Loucy (cell line): ENCODE measurements at regions not wholly inside any gene's neighbourhood (a gene's known extent, or its start where the extent isn't known, plus 50 kb on each side); places are given as distances from the start of the nearest gene placed in this dataset.

Experiments used
- H2AFZ ChIP-seq: fragments of 200-600 bp; sonication (generic); 2 replicates; pipeline ENCODE4 v1.6.0; 2016; ENCODE audit warnings: antibody characterized with exemption, mild to moderate bottlenecking, low read length, moderate library complexity
- H3F3A ChIP-seq: fragments of 200-600 bp; 2 replicates; pipeline ENCODE4 v1.6.0; 2016; ENCODE audit warnings: antibody characterized with exemption, low read depth, mild to moderate bottlenecking
- H3K27me3 ChIP-seq: fragments of 200-600 bp; sonication (generic); 2 replicates; pipeline ENCODE4 v1.6.1; 2014; ENCODE audit warnings: low read length, mild to moderate bottlenecking; ENCODE audit not compliant: insufficient read depth, poor library complexity, severe bottlenecking
- H3K36me3 ChIP-seq: fragments of 200-600 bp; sonication (generic); 2 replicates; pipeline ENCODE4 v1.6.1; 2016; ENCODE audit warnings: low read length; ENCODE audit not compliant: insufficient read depth
- H3K4me1 ChIP-seq: fragments of 200-600 bp; sonication (generic); 2 replicates; pipeline ENCODE4 v1.5.1; 2014; ENCODE audit warnings: low read length, mild to moderate bottlenecking; ENCODE audit not compliant: insufficient read depth, poor library complexity, severe bottlenecking
- H3K4me2 ChIP-seq: fragments of 200-600 bp; sonication (generic); 2 replicates; pipeline ENCODE4 v1.6.0; 2014; ENCODE audit warnings: antibody characterized with exemption, low read length, low read depth, mild to moderate bottlenecking; ENCODE audit not compliant: poor library complexity, severe bottlenecking
- H3K4me3 ChIP-seq: fragments of 200-600 bp; sonication (generic); 2 replicates; pipeline ENCODE4 v1.5.1; 2014; ENCODE audit warnings: low read length, mild to moderate bottlenecking, mixed read lengths; ENCODE audit not compliant: poor library complexity, severe bottlenecking
- H3K79me2 ChIP-seq: fragments of 200-600 bp; sonication (generic); 2 replicates; pipeline ENCODE4 v1.6.1; 2014; ENCODE audit warnings: low read length; ENCODE audit not compliant: insufficient read depth
- H3K9ac ChIP-seq: fragments of 200-600 bp; sonication (generic); 2 replicates; pipeline ENCODE4 v1.6.0; 2014; ENCODE audit warnings: mild to moderate bottlenecking, low read depth, low read length, moderate library complexity; ENCODE audit not compliant: poor library complexity, severe bottlenecking
- H3K9me2 ChIP-seq: fragments of 200-600 bp; sonication (generic); replicated peaks from 2 replicates; pipeline ENCODE4 v1.6.1; 2016; ENCODE audit warnings: low read depth, low read length, mixed read lengths
- H3K9me3 ChIP-seq: fragments of 200-600 bp; sonication (generic); 2 replicates; pipeline ENCODE4 v1.6.1; 2014; ENCODE audit warnings: mild to moderate bottlenecking, antibody characterized with exemption, low read length, low read depth; ENCODE audit not compliant: insufficient read depth
- H4K20me1 ChIP-seq: fragments of 200-600 bp; sonication (generic); 2 replicates; pipeline ENCODE4 v1.6.0; 2014; ENCODE audit warnings: antibody characterized with exemption, low read length, mild to moderate bottlenecking; ENCODE audit not compliant: insufficient read depth, poor library complexity, severe bottlenecking
- CTCF ChIP-seq: fragments of 200-600 bp; sonication (generic); conservative IDR thresholded peaks from 2 replicates; pipeline ENCODE4 v1.5.1; 2014; ENCODE audit warnings: mild to moderate bottlenecking, antibody characterized with exemption, low read length
- EZH2phosphoT487 ChIP-seq: fragments of 200-600 bp; IDR thresholded peaks from 2 replicates; pipeline ENCODE4 v1.6.1; 2018; ENCODE audit warnings: antibody characterized with exemption, mild to moderate bottlenecking, moderate library complexity, borderline replicate concordance

GRCh38 chr1:38580594-38580993 lies 279.0 kb downstream of the RRAGC start:
- no peak overlapping the region for H3K9ac ChIP-seq
- no peaks in the 10 kb centered on the region for H3K4me1 ChIP-seq
- no peaks in the 10 kb centered on the region for H4K20me1 ChIP-seq
- no peaks in the 10 kb centered on the region for H3K36me3 ChIP-seq
- H3K4me3 ChIP-seq, result no peak overlapping the region
- H3K9me3 ChIP-seq, result no peaks in the 10 kb centered on the region
- H3K27me3 ChIP-seq, result no peaks in the 10 kb centered on the region
- no peaks in the 10 kb centered on the region for H3K9me2 ChIP-seq
- H3K79me2 ChIP-seq, result no peaks in the 10 kb centered on the region
- no peak overlapping the region for H2AFZ ChIP-seq
- no peak for TF ChIP-seq EZH2phosphoT487
- TF ChIP-seq CTCF, result no peak
- H3F3A ChIP-seq, result no peaks in the 10 kb centered on the region
- no peak overlapping the region for H3K4me2 ChIP-seq

- no peaks in the 10 kb centered on the region for H3F3A ChIP-seq
- no peaks in the 10 kb centered on the region for H3K36me3 ChIP-seq
- H3K9ac ChIP-seq, result no peak overlapping the region
- no peak overlapping the region for H3K4me2 ChIP-seq
- no peaks in the 10 kb centered on the region for H3K9me3 ChIP-seq
- H3K4me3 ChIP-seq, result no peak overlapping the region
- no peak overlapping the region for H2AFZ ChIP-seq
- no peaks in the 10 kb centered on the region for H3K79me2 ChIP-seq
- TF ChIP-seq EZH2phosphoT487, result no peak
- TF ChIP-seq CTCF, result no peak
- no peaks in the 10 kb centered on the region for H3K9me2 ChIP-seq
- no peaks in the 10 kb centered on the region for H3K4me1 ChIP-seq
- H4K20me1 ChIP-seq, result no peaks in the 10 kb centered on the region
- no peaks in the 10 kb centered on the region for H3K27me3 ChIP-seq
Measured at GRCh38 chr1:38579056-38579455, 280.5 kb downstream of the RRAGC start.

- Histone ChIP-seq H3K79me2 (no peaks in the 10 kb centered on the region), H3K36me3 (no peaks in the 10 kb centered on the region), H2AFZ (no peak overlapping the region), H3K9me2 (no peaks in the 10 kb centered on the region), H3K4me1 (no peaks in the 10 kb centered on the region), H3K4me2 (no peak overlapping the region), H3K9ac (no peak overlapping the region), H3K9me3 (no peaks in the 10 kb centered on the region), H3F3A (no peaks in the 10 kb centered on the region), H3K4me3 (no peak overlapping the region), H3K27me3 (no peaks in the 10 kb centered on the region), H4K20me1 (no peaks in the 10 kb centered on the region)
- TF ChIP-seq EZH2phosphoT487, result no peak
- no peak for TF ChIP-seq CTCF
Measured at GRCh38 chr1:38578271-38578951, 281.2 kb downstream of the RRAGC start.
